Panc1 (cell line): ENCODE measurements at regions not wholly inside any gene's neighbourhood (a gene's known extent, or its start where the extent isn't known, plus 50 kb on each side); places are given as distances from the start of the nearest gene placed in this dataset.
A peak's percentile ranks its signal among the peaks of the same experiment; 100 is the strongest.

Experiments
- ATAC-seq: fragments of 200-7000 bp; cut with Tn5 transposase; 2 replicates; pipeline ENCODE4 v1.9.1; 2020; ENCODE audit warnings: mild to moderate bottlenecking, moderate library complexity
- BruUV-seq: library from RNA; stranded (reverse); fragments of 400-500 nt; replicated peaks from 2 replicates; lab custom pipeline; 2021; lab: Mats Ljungman, UMichigan
- CTCF ChIA-PET: fragments of 300-600 bp; sonication (Branson Sonifier 250); formaldehyde crosslinking; loops from one replicate; lab custom pipeline; 2022; ENCODE audit warnings: antibody characterized with exemption; lab: Charles Lee
- POLR2A ChIA-PET: fragments of 300-600 bp; sonication (Branson Sonifier 250); formaldehyde crosslinking; loops from one replicate; lab custom pipeline; 2022; ENCODE audit warnings: antibody characterized with exemption; lab: Charles Lee
- DNase-seq: peaks from one replicate; pipeline ENCODE4 v3.0.0-alpha.2; 2010; ENCODE audit warnings: low read depth, low spot score
- H3K27ac ChIP-seq: 2 replicates; pipeline ENCODE4 v1.5.1; 2011; ENCODE audit warnings: mild to moderate bottlenecking, low read length, inconsistent platforms
- H3K27me3 ChIP-seq: fragments of 200-500 bp; sonication (Bioruptor generic); 2 replicates; pipeline ENCODE4 v1.6.0; 2014; ENCODE audit warnings: low read length, inconsistent platforms; ENCODE audit not compliant: control insufficient read depth, insufficient read depth
- H3K36me3 ChIP-seq: fragments of 200-500 bp; sonication (Bioruptor generic); 2 replicates; pipeline ENCODE4 v1.5.1; 2014; ENCODE audit warnings: inconsistent platforms, mild to moderate bottlenecking, low read length, moderate library complexity; ENCODE audit not compliant: control insufficient read depth, insufficient read depth
- H3K4me1 ChIP-seq: 2 replicates; pipeline ENCODE4 v1.5.1; 2011; ENCODE audit warnings: inconsistent platforms, mild to moderate bottlenecking, low read length, moderate library complexity; ENCODE audit not compliant: control insufficient read depth, insufficient read depth
- H3K4me3 ChIP-seq, 2 experiments: 2 replicates each; pipeline ENCODE4 v1.5.1; 2011 to 2012; ENCODE audit warnings: low read depth in 2 of 2, low read length in 2 of 2, mild to moderate bottlenecking in 2 of 2, inconsistent platforms in 1 of 2, moderate library complexity in 1 of 2
- H3K9me3 ChIP-seq: fragments of 200-500 bp; sonication (Bioruptor generic); 2 replicates; pipeline ENCODE4 v1.5.1; 2014; ENCODE audit warnings: low read depth, mild to moderate bottlenecking, inconsistent platforms, low read length, moderate library complexity; ENCODE audit not compliant: control insufficient read depth, insufficient read depth
- POLR2AphosphoS5 ChIP-seq: IDR thresholded peaks from 2 replicates; pipeline ENCODE4 v1.6.1; 2012; ENCODE audit warnings: mild to moderate bottlenecking, low read depth, low read length, moderate library complexity
- REST ChIP-seq, 2 experiments: IDR thresholded peaks; 2 replicates each; pipeline ENCODE4 v1.6.1; 2011 to 2012; ENCODE audit warnings: low read depth in 2 of 2, control low read depth in 1 of 2, low read length in 1 of 2, mild to moderate bottlenecking in 1 of 2, moderate library complexity in 1 of 2; ENCODE audit not compliant: insufficient read depth in 1 of 2
- SIN3A ChIP-seq: IDR thresholded peaks from 2 replicates; pipeline ENCODE4 v1.6.1; 2012; ENCODE audit warnings: low read depth, mild to moderate bottlenecking, low read length, moderate library complexity, borderline replicate concordance; ENCODE audit not compliant: insufficient read depth
- TCF7L2 ChIP-seq: IDR thresholded peaks from 2 replicates; pipeline ENCODE4 v1.6.1; 2011; ENCODE audit warnings: mild to moderate bottlenecking, low read depth, low read length, inconsistent platforms
- in situ Hi-C: cut with HindIII; loops from 2 replicates; pipeline ENCODE4 v1.10.0; 2016; ENCODE audit warnings: low sequenced_read_pairs, low pct_unique_long_range_greater_than_20kb
- intact Hi-C: fragments of 100-400 bp; cut with micrococcal nuclease; formaldehyde crosslinking; loops from one replicate; pipeline ENCODE4 v1.10.0; 2022; ENCODE audit not compliant: unreplicated experiment
- TF ChIP-seq, protein P1 (sequence below): fragments of 450-650 bp; IDR thresholded peaks from 2 replicates; pipeline ENCODE4 v1.5.1; 2017; ENCODE audit warnings: mild to moderate bottlenecking

DNA sequence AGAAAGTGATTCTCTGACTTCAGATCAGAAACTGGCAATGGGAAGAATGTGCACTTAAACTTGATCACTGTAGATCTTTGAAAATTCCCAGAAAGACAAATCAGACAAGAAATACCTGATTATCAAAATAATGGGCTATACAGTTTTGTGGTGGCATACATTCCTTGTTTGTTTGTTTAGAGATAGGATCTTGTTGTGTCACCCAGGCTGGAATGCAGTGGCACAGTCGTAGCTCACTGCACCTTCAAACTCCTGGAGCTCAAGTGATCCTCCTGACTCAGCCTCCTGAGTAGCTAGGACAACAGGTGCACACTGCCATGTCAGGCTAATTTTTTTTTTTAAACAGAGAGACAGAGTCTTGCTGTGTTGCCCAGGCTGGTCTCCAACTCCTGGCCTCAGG, 81.0 kb upstream of the SPRY1 start:
- in situ Hi-C loops (no loop called here), intact Hi-C loops (no loop called here)
- no peaks in the 10 kb centered on the region for H3K27me3 ChIP-seq
- no peaks in the 10 kb centered on the region for H3K4me1 ChIP-seq
- DNase-seq (no peak), ATAC-seq (peak; percentile 79)
- no peaks in the 10 kb centered on the region for H3K36me3 ChIP-seq
- H3K27ac ChIP-seq, result no peak overlapping the region
- BruUV-seq, result no TSS peak
- TF ChIP-seq TCF7L2 (no peak), SIN3A (no peak), REST (IDR thresholded peaks at IDR 0.05; ENCODE audit: insufficient read depth in 1 of 2, low read depth in 2 of 2, low read length in 1 of 2) (no peak), POLR2AphosphoS5 (no peak)
- ChIA-PET POLR2A (no interaction called here), CTCF (no interaction called here)
- H3K9me3 ChIP-seq, result no peaks in the 10 kb centered on the region
- H3K4me3 ChIP-seq, result no peak overlapping the region

DNA sequence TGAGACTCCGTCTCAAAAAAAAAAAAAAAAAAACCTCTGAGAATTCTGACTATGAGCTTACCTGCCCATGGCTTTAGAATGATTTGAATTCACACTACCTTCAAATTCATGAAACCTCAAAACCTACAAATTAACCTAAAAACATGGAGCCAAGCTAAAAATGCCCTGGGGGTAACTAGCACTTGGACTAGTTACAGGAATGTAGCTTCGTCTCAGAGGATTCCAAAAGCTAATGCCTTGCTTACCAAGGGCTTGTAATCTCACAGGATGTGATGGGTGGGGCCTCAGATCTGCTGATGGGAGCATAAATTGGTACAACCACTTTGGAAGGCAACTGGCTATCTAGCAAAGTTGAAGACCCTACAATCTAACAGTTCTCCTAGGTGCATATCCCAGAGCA, 79.4 kb upstream of the SPRY1 start:
- H3K9me3 ChIP-seq, result 0 out of 2 replicates have a peak, but pooled peaks cover 2% of the 10 kb centered on the region
- in situ Hi-C loops (no loop called here), intact Hi-C loops (no loop called here)
- BruUV-seq, result no TSS peak
- no peaks in the 10 kb centered on the region for H3K27me3 ChIP-seq
- no peak overlapping the region for H3K4me3 ChIP-seq
- no peaks in the 10 kb centered on the region for H3K36me3 ChIP-seq
- H3K27ac ChIP-seq, result no peak overlapping the region
- H3K4me1 ChIP-seq, result no peaks in the 10 kb centered on the region
- ChIA-PET POLR2A (no interaction called here), CTCF (no interaction called here)
- DNase-seq (no peak), ATAC-seq (no peak)
- TF ChIP-seq REST (IDR thresholded peaks at IDR 0.05; ENCODE audit: insufficient read depth in 1 of 2, low read depth in 2 of 2, low read length in 1 of 2) (no peak), POLR2AphosphoS5 (no peak), SIN3A (no peak), TCF7L2 (no peak)
- TF ChIP-seq, protein P1, sequence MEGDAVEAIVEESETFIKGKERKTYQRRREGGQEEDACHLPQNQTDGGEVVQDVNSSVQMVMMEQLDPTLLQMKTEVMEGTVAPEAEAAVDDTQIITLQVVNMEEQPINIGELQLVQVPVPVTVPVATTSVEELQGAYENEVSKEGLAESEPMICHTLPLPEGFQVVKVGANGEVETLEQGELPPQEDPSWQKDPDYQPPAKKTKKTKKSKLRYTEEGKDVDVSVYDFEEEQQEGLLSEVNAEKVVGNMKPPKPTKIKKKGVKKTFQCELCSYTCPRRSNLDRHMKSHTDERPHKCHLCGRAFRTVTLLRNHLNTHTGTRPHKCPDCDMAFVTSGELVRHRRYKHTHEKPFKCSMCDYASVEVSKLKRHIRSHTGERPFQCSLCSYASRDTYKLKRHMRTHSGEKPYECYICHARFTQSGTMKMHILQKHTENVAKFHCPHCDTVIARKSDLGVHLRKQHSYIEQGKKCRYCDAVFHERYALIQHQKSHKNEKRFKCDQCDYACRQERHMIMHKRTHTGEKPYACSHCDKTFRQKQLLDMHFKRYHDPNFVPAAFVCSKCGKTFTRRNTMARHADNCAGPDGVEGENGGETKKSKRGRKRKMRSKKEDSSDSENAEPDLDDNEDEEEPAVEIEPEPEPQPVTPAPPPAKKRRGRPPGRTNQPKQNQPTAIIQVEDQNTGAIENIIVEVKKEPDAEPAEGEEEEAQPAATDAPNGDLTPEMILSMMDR, result no peak
